MM.1S (cell line): ENCODE measurements at regions not wholly inside any gene's neighbourhood (a gene's known extent, or its start where the extent isn't known, plus 50 kb on each side); places are given as distances from the start of the nearest gene placed in this dataset.

Experiments used
- EZH2 ChIP-seq: fragments of 300-600 bp; sonication (generic); optimal IDR thresholded peaks from 2 replicates; pipeline ENCODE3; 2017; ENCODE audit warnings: low read depth, mild to moderate bottlenecking, antibody characterized with exemption, low read length, mixed read lengths
- EZH2phosphoT487 ChIP-seq: fragments of 300-600 bp; sonication (generic); IDR thresholded peaks from 2 replicates; pipeline ENCODE4 v1.6.1; 2018; ENCODE audit warnings: antibody characterized with exemption, low read length
- TF ChIP-seq, protein P1 (sequence below): fragments of 300-600 bp; sonication (generic); IDR thresholded peaks from 2 replicates; pipeline ENCODE4 v1.5.1; 2016; ENCODE audit warnings: antibody characterized with exemption, low read length, mixed read lengths

DNA sequence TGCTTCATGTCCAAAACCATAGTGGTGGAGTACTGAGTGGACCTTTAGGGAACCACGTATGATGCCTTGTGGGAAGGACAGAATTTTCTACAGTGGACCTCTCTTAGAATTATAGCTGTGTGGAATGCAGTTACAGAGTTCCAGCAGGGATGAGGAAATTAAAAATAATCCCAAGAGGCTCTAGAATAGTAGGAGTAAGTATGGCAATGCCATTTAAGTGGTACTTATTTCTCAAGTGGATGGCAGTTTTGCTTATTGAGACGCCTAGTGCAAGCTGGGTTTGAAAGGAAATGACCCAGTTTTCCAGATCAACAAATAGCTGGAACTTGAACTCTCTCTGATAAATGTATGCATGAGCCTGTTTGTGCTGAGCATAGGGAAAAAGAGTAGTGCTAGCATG, 431.6 kb downstream of the PRR16 start:
- TF ChIP-seq, protein P1, sequence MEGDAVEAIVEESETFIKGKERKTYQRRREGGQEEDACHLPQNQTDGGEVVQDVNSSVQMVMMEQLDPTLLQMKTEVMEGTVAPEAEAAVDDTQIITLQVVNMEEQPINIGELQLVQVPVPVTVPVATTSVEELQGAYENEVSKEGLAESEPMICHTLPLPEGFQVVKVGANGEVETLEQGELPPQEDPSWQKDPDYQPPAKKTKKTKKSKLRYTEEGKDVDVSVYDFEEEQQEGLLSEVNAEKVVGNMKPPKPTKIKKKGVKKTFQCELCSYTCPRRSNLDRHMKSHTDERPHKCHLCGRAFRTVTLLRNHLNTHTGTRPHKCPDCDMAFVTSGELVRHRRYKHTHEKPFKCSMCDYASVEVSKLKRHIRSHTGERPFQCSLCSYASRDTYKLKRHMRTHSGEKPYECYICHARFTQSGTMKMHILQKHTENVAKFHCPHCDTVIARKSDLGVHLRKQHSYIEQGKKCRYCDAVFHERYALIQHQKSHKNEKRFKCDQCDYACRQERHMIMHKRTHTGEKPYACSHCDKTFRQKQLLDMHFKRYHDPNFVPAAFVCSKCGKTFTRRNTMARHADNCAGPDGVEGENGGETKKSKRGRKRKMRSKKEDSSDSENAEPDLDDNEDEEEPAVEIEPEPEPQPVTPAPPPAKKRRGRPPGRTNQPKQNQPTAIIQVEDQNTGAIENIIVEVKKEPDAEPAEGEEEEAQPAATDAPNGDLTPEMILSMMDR, result no peak
- TF ChIP-seq EZH2, result no peak
- TF ChIP-seq EZH2phosphoT487, result no peak
